ENCODE measurements at regions not wholly inside any gene's neighbourhood (a gene's known extent, or its start where the extent isn't known, plus 50 kb on each side); places are given as distances from the start of the nearest gene placed in this dataset.

- TF ChIP-seq POLR2A (IDR thresholded peaks at IDR 0.05): no peak
- TF ChIP-seq, protein P1, sequence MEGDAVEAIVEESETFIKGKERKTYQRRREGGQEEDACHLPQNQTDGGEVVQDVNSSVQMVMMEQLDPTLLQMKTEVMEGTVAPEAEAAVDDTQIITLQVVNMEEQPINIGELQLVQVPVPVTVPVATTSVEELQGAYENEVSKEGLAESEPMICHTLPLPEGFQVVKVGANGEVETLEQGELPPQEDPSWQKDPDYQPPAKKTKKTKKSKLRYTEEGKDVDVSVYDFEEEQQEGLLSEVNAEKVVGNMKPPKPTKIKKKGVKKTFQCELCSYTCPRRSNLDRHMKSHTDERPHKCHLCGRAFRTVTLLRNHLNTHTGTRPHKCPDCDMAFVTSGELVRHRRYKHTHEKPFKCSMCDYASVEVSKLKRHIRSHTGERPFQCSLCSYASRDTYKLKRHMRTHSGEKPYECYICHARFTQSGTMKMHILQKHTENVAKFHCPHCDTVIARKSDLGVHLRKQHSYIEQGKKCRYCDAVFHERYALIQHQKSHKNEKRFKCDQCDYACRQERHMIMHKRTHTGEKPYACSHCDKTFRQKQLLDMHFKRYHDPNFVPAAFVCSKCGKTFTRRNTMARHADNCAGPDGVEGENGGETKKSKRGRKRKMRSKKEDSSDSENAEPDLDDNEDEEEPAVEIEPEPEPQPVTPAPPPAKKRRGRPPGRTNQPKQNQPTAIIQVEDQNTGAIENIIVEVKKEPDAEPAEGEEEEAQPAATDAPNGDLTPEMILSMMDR (IDR thresholded peaks at IDR 0.05): no peak
- no peak for TF ChIP-seq POLR2AphosphoS5 (IDR thresholded peaks at IDR 0.05)
These were observed 85.6 kb upstream of the GAP43 start for GRCh38 chr3:115537669-115538068.
